ENCODE measurements at regions not wholly inside any gene's neighbourhood (a gene's known extent, or its start where the extent isn't known, plus 50 kb on each side); places are given as distances from the start of the nearest gene placed in this dataset.

DNA sequence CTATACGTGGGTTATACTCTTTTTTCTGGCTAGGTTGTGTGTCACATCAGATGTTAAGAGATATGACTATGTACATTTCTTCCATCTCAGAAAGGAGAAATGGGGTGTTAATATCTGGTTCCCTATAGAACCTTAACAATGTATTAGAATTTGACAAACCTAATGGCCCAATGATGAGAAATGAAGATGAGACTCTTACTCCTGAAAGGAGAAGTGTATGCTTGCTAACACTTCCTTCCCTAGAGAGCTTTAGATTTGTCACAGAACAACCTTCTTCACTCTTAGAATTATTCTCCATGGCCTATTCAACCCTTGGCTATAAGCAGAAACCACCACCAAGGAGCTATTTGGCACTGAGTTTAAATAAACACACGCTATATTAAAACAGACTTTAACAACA, 839.6 kb downstream of the GALC start:
- DNase-seq = no peak

- no peak for DNase-seq
Observed at GRCh38 chr14:87152693-87153092, 840.3 kb downstream of the GALC start.

- DNase-seq = no peak
Observed at GRCh38 chr14:87149583-87150354, 843.2 kb downstream of the GALC start.

GRCh38 chr14:87148655-87149054, 844.3 kb downstream of the GALC start:
- DNase-seq = no peak

- no peak for DNase-seq
Observed at GRCh38 chr14:87142551-87143211, 850.3 kb downstream of the GALC start.

DNA sequence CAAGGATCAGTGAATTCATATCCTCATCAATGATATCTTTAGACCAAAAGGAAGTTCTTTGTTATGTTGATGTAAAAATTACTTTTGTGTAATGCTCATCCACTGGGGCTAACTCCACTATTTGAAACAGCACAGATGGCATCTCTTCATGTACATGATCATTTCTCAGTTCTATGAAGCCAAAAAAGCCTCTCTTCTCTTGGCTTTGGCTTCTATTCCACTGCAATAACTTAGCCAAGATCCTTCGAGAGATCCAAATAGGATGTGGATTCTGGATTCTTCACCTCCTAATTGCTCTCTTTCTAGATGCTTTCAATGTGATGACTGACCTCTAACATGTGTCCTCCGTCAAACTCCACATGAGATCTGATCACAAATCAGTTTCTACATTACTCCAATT, 851.2 kb downstream of the GALC start:
- no peak for DNase-seq

DNA sequence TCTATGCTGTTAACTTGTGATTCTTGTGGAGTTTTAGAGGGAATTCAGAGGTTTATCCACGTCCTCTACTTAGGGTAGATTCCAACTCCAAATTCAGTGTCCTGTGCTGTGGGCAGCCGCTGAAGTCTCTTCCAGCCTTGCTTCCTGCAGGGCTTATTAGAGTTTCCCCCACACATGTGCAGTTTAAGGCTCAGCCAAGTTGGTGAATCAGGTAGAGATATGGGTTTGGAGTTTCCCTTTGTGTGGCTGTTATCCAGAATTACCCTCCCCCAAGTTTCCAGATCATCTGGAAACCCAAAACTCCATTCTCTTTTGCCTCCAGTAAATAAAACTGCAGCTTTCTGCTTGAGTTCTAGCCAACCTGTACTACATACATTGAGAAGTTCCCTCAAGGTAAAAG, 853.7 kb downstream of the GALC start:
- DNase-seq = no peak

DNA sequence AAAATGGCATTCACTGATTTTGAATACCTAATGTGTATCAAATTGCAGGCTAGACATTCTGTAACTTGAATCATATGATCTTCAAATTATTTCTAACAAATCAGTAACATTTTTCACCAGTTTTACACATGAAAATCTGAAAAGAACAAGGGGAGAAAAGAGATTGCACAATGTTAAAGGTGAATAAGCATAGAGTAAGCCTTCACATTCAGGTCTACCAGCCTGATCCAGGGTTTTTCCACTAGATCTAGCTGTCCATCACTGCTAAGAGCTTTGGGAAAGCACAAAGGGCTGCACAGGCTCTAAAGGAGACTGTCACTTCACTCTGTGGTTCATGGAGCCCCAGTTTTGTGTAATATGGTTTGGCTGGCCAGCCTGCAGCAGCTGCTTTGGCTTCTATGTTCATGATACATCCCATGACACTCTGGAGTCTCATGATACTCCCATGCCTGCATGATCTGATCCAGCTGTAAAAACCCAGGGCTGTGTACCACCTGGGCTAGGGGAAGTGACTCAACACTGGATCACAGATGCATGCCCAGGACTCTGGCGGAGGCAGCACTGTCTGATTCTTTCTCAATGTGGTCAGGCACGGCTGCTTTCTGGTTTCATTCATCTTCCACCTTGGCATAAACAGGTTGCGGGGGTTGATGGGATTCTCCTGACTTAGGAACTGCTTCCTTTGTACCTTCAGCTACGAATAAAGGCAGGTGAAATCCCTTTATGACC, 859.7 kb downstream of the GALC start:
- no peak for DNase-seq

DNA sequence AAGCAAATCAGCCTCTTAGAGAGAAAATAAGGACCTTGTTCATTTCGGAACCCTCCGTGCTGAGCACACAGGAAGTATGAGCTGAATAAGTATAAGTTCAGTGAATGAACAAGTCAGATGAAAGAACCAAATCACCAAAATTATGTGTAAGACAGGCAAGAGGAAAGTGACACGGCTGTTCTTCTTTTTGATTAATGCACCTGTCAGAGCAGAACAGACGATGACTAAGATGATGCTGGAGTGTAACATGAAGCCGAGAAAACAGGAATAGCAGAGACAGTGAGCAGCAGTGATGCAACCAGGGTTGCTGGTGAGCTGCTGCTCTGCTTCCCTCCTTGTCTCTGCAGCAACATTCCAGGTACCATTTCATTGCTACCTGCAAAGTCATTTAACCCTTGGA, 861.1 kb downstream of the GALC start:
- DNase-seq = no peak

DNA sequence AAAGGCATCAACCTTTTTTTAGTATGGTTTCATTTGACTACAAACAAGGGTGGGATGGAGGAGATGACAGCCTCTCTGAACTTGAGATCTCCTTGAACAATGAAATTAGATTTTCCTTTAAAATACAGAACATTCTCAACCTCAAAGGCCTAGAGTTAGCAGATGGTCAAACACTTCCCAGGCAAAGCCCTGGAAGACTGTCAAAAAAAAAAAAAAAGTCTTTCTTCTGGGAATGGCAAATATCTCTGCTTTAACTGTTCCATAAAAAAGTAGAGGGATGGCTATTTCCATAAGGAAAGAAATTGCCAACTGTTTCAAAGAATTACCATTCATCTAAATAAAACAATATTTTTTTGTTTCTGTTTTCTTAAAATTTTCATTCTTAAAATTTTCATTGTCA, 870.8 kb downstream of the GALC start:
- DNase-seq = no peak

- no peak for DNase-seq
Observed at GRCh38 chr14:87121716-87122115, 871.3 kb downstream of the GALC start.

DNA sequence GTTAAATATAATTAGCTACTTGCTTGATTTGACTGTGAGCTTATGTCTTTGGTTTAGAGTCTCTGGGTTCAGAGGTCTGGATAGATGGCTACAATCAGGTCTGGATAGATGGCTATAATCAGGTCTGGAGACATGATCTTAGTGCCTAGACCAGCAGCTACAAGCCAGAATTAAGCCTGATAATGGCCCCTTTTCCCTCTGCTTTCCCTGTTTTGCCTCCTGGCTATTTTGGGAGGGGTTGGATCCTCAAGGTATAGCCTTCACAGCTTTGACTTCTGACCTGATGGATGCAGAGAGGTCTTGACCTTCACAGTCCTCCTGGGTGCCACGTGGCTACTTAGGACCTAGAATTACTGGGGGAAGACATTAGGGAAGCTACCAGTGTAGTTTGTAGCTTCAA, 877.7 kb downstream of the GALC start:
- DNase-seq = no peak

- DNase-seq = no peak
Observed at GRCh38 chr14:87113286-87113685, 879.7 kb downstream of the GALC start.

DNA sequence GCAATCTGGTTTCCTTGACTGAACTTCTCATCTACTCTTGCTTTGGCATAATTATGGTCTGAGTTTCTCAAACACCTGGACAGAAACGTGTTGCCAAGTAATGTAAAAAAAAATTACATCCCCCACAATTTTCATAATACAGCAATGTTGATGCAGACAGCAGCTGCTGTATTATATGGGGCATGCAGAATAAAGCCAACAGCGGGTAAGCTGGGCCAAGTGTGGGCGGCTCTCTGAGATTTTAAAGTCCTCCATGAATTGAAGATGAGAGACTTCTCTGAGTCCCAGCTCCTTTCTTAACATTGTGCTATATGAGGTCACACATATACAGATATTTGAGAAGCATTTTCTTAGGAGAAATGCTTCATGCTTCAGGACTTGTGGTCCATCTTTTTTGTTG, 881.2 kb downstream of the GALC start:
- no peak for DNase-seq

GRCh38 chr14:87111126-87111525, 881.9 kb downstream of the GALC start:
- no peak for DNase-seq

GRCh38 chr14:87109271-87109670, 883.7 kb downstream of the GALC start:
- no peak for DNase-seq

DNA sequence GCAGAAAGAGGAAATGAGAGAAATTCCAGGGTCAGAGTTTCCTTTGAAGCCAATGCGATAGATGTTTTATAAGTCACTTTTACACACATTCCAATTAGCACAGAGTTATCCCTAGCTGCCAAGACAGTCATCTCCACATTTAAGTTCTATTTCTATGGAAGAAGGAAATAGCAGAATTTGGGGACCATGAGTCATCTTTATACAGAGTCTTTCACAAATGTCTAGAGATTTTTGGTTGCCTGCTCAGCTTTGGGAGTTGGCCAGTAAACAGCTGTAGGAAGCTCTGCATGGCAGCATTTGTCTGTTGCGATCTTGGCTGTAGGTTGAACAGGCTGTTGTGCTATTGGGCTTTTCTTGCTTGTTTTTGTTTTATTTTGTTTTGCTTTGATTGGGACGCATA, 884.3 kb downstream of the GALC start:
- no peak for DNase-seq

GRCh38 chr14:87102811-87103378, 890.1 kb downstream of the GALC start:
- DNase-seq = no peak

GRCh38 chr14:87097015-87097414, 896.0 kb downstream of the GALC start:
- no peak for DNase-seq

DNA sequence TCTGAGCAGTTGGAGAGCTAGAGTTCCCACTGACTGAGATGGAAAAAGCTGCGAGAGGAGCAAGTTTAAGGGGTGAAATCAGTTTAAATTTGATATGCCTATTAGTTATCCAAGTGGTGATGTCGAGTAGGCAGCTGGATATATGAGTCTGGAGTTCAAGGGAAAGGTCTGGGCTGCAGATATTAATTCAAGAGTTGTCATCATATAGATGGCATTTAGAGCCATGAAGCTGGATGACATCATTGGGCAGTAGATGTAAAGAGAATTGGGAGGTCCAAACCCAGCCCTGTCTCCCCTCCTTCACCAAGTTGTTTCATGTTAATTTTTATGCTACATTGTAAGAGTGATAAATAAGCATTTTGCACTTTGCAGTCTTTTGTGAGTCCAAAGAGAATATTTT, 898.1 kb downstream of the GALC start:
- no peak for DNase-seq

- no peak for DNase-seq
Observed at GRCh38 chr14:87088588-87088987, 904.4 kb downstream of the GALC start.

DNA sequence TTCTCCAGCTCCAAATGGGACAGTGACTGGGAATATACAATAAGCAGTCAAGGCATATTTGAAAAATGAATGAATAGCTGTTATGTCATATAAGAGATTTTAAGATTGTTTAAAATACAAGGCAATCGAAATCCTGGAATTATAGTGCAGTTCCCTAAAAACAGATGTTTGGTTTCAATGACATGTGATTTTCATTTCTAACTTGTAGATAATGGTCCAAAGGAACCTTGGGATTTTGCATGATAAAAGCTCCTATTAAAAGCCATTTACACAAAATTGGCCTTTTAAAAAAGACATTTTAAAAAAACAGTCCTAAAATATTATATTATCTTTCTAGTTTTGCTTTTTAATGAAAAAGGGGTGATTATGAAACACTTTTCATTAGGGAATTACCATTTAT, 905.1 kb downstream of the GALC start:
- no peak for DNase-seq

- no peak for DNase-seq
Observed at GRCh38 chr14:87084908-87085307, 908.1 kb downstream of the GALC start.

DNA sequence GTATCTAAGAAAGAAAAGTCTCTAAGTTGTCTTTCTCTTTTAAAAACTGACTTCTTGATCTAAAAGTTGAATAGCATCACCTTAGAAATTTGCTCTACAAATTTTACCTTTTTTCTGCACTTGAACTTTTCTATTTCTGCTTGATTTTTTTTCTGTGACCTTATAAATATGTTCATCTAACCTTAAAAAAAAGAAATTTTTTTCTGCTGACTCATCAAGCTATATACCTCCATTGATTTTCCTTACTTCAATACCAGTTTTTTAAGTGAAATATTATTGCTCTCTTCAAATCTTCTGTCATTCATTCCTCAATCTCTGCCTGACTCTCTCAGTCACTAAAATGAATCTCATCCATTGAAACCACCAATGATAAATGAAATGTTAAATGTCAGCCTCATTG, 910.1 kb downstream of the GALC start:
- DNase-seq = no peak
